ENCODE measurements at regions not wholly inside any gene's neighbourhood (a gene's known extent, or its start where the extent isn't known, plus 50 kb on each side); places are given as distances from the start of the nearest gene placed in this dataset.

GRCh38 chr5:115379622-115380344, 83.3 kb upstream of the CCDC112 start:
- no peaks in the 10 kb centered on the region for H3K4me1 ChIP-seq (ENCODE audit: insufficient read depth)
- H3K4me2 ChIP-seq, result no peak overlapping the region
- no peak for DNase-seq (ENCODE audit: low spot score)
- WGBS (ENCODE audit: low lambda C conversion rate, missing lambda C conversion rate), result 84% methylated on average over 8 of the region's 8 CpGs
- H2AFZ ChIP-seq, result no peak overlapping the region
- H3K27me3 ChIP-seq, result no peaks in the 10 kb centered on the region
- H3K36me3 ChIP-seq (replicated peaks; ENCODE audit: insufficient read depth, low read depth), result no peaks in the 10 kb centered on the region
- H3K9me2 ChIP-seq (replicated peaks; ENCODE audit: insufficient read depth), result no peaks in the 10 kb centered on the region
- H3K79me2 ChIP-seq, result no peaks in the 10 kb centered on the region
- no peaks in the 10 kb centered on the region for H4K20me1 ChIP-seq (ENCODE audit: insufficient read depth, poor library complexity, severe bottlenecking)
- H3K4me3 ChIP-seq, result no peak overlapping the region
- no peaks in the 10 kb centered on the region for H3K9me3 ChIP-seq (ENCODE audit: low read depth)
- no peak overlapping the region for H3K27ac ChIP-seq
- TF ChIP-seq CTCF (IDR thresholded peaks at IDR 0.05; ENCODE audit: poor library complexity) (no peak), EZH2 (IDR thresholded peaks at IDR 0.05; ENCODE audit: borderline replicate concordance) (no peak), EZH2phosphoT487 (IDR thresholded peaks at IDR 0.05; ENCODE audit: low read depth, severe bottlenecking, unreplicated experiment) (no peak)

- Histone ChIP-seq H3K4me2 (no peak overlapping the region), H3K27me3 (no peaks in the 10 kb centered on the region), H3K9me2 (replicated peaks; ENCODE audit: insufficient read depth) (no peaks in the 10 kb centered on the region), H3K79me2 (no peaks in the 10 kb centered on the region), H3K9me3 (ENCODE audit: low read depth) (no peaks in the 10 kb centered on the region), H2AFZ (no peak overlapping the region), H4K20me1 (ENCODE audit: insufficient read depth, poor library complexity, severe bottlenecking) (no peaks in the 10 kb centered on the region), H3K4me3 (no peak overlapping the region), H3K27ac (no peak overlapping the region), H3K36me3 (replicated peaks; ENCODE audit: insufficient read depth, low read depth) (no peaks in the 10 kb centered on the region), H3K4me1 (ENCODE audit: insufficient read depth) (no peaks in the 10 kb centered on the region)
- no peak for DNase-seq (ENCODE audit: low spot score)
- 86% methylated on average over 2 of the region's 2 CpGs for WGBS (ENCODE audit: low lambda C conversion rate, missing lambda C conversion rate)
- no peak for TF ChIP-seq CTCF (IDR thresholded peaks at IDR 0.05; ENCODE audit: poor library complexity)
- TF ChIP-seq EZH2phosphoT487 (IDR thresholded peaks at IDR 0.05; ENCODE audit: low read depth, severe bottlenecking, unreplicated experiment), result no peak
- TF ChIP-seq EZH2 (IDR thresholded peaks at IDR 0.05; ENCODE audit: borderline replicate concordance), result no peak
Observed at GRCh38 chr5:115378754-115379153, 82.3 kb upstream of the CCDC112 start.

- Histone ChIP-seq H3K79me2 (no peaks in the 10 kb centered on the region), H3K9me3 (ENCODE audit: low read depth) (no peaks in the 10 kb centered on the region), H3K4me3 (no peak overlapping the region), H3K4me2 (no peak overlapping the region), H3K4me1 (ENCODE audit: insufficient read depth) (no peaks in the 10 kb centered on the region), H3K27ac (peak overlapping the region; percentile 38), H2AFZ (no peak overlapping the region), H3K36me3 (replicated peaks; ENCODE audit: insufficient read depth, low read depth) (no peaks in the 10 kb centered on the region), H4K20me1 (ENCODE audit: insufficient read depth, poor library complexity, severe bottlenecking) (no peaks in the 10 kb centered on the region), H3K27me3 (no peaks in the 10 kb centered on the region), H3K9me2 (replicated peaks; ENCODE audit: insufficient read depth) (no peaks in the 10 kb centered on the region)
- DNase-seq (ENCODE audit: low spot score), result peak; percentile 46
- 67% methylated on average over 4 of the region's 4 CpGs for WGBS (ENCODE audit: low lambda C conversion rate, missing lambda C conversion rate)
- peak; percentile 28 for TF ChIP-seq CTCF (IDR thresholded peaks at IDR 0.05; ENCODE audit: poor library complexity)
- TF ChIP-seq EZH2 (IDR thresholded peaks at IDR 0.05; ENCODE audit: borderline replicate concordance), result no peak
Observed at GRCh38 chr5:115377468-115378217, 81.2 kb upstream of the CCDC112 start.

Data from hepatocyte (in vitro differentiated cells).